ENCODE measurements at regions not wholly inside any gene's neighbourhood (a gene's known extent, or its start where the extent isn't known, plus 50 kb on each side); places are given as distances from the start of the nearest gene placed in this dataset.

DNA sequence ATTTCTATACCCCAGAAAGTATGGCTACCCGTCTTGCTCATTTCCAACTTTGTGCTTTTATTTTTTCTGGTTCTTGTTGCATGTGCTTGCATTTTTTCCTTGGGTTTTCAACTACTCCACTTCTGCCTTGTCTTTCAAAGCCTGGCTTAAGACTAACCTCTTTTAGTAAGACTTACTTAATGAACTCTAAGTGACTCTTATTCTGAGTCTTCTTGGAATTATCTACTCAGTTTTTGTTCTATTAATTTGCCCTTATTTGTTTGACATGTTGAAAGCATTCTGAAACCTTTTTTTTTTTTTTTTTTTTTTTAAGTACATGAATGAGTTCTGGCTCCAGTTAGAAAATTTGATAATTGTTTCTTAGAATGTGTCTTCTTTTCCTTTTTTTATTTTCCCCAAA lies 74.8 kb downstream of the SLIT2 start:
- no peak for FAIRE-seq
- TF ChIP-seq POU2F2 (IDR thresholded peaks at IDR 0.05; ENCODE audit: low read depth, low read length): no peak
- TF ChIP-seq POLR2A (IDR thresholded peaks at IDR 0.05; ENCODE audit: low read depth, low read length): no peak
- TF ChIP-seq SPI1 (IDR thresholded peaks at IDR 0.05; ENCODE audit: low read depth, low read length): no peak
- no peak for TF ChIP-seq PAX5 (IDR thresholded peaks at IDR 0.05; ENCODE audit: insufficient read depth, low read length, severe bottlenecking)
- no peak for TF ChIP-seq TAF1 (IDR thresholded peaks at IDR 0.05; ENCODE audit: low read depth, low read length)
- no peak for TF ChIP-seq POLR2AphosphoS5 (IDR thresholded peaks at IDR 0.05; ENCODE audit: low read depth, low read length)

DNA sequence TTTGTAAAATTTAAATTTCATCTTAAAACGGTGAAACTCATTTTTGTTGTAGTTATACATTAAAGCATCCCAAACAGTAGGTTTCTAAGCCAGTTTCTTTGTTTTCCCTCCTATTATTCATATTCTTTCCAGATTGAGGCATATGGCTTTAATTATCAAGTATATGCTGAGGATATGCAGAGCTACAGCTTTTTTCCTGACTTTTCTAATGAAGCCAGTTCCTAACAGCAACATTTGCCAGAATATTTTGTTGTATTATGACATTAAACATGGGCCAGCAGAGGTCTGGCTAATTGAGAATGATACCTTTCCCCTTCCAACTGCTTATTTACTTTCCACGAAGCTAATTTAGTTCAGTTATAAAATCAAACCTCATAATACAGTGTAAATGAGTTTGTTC lies 75.3 kb downstream of the SLIT2 start:
- no peak for DNase-seq (ENCODE audit: insufficient read length, low spot score)
- no peak for FAIRE-seq

More for the DNA sequence above, 74.8 kb downstream of the SLIT2 start:
- no peak for DNase-seq (ENCODE audit: insufficient read length, low spot score)

DNA sequence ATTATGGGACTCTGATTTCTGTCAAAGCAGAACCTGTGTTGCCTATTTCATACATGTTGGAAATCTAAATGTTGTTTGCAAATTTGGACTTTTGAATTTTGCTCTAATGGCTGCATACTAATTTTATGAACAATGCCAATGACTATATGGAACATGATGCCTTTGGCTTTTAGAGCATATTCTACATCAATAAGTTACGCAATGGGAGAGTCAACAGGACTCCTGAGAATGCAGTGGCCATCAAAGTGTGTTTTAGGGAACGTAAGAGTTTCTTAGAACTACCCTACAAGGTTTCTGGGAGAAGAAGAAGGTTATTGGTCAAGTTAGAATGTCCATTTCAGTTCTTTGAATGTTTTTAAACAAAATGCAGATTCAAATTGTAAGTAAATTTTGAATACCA lies 76.1 kb downstream of the SLIT2 start:
- no peak for TF ChIP-seq POLR2A (IDR thresholded peaks at IDR 0.05; ENCODE audit: low read depth, low read length)
- TF ChIP-seq POLR2AphosphoS5 (IDR thresholded peaks at IDR 0.05; ENCODE audit: low read depth, low read length): no peak
- no peak for TF ChIP-seq PAX5 (IDR thresholded peaks at IDR 0.05; ENCODE audit: insufficient read depth, low read length, severe bottlenecking)
- TF ChIP-seq POU2F2 (IDR thresholded peaks at IDR 0.05; ENCODE audit: low read depth, low read length): no peak
- no peak for TF ChIP-seq SPI1 (IDR thresholded peaks at IDR 0.05; ENCODE audit: low read depth, low read length)
- TF ChIP-seq TAF1 (IDR thresholded peaks at IDR 0.05; ENCODE audit: low read depth, low read length): no peak
- FAIRE-seq (no peak), DNase-seq (ENCODE audit: insufficient read length, low spot score) (no peak)

More for the DNA sequence above, 75.3 kb downstream of the SLIT2 start:
- TF ChIP-seq SPI1 (IDR thresholded peaks at IDR 0.05; ENCODE audit: low read depth, low read length): no peak
- TF ChIP-seq POU2F2 (IDR thresholded peaks at IDR 0.05; ENCODE audit: low read depth, low read length): no peak
- TF ChIP-seq POLR2AphosphoS5 (IDR thresholded peaks at IDR 0.05; ENCODE audit: low read depth, low read length): no peak
- no peak for TF ChIP-seq PAX5 (IDR thresholded peaks at IDR 0.05; ENCODE audit: insufficient read depth, low read length, severe bottlenecking)
- TF ChIP-seq TAF1 (IDR thresholded peaks at IDR 0.05; ENCODE audit: low read depth, low read length): no peak
- no peak for TF ChIP-seq POLR2A (IDR thresholded peaks at IDR 0.05; ENCODE audit: low read depth, low read length)

DNA sequence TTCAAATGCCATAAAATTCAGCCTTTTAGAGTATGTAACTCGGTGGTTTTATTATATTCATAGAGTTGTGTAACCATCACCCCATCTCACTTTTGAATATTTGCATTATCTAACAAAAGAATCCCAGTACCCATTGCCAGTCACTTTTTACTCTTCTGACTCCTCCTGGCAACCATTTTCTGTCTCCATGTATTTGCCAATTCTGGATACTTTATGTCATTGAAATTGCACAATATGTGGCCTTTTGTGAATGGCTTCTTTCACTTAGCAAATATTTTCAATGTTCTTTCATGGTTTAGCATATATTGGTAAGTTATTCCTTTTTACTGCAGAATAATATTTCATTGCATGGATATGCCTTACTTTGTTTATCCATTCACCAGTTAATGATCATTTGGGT lies 79.9 kb downstream of the SLIT2 start:
- FAIRE-seq (no peak), DNase-seq (ENCODE audit: insufficient read length, low spot score) (no peak)
- TF ChIP-seq SPI1 (IDR thresholded peaks at IDR 0.05; ENCODE audit: low read depth, low read length) (no peak), POLR2AphosphoS5 (IDR thresholded peaks at IDR 0.05; ENCODE audit: low read depth, low read length) (no peak), POLR2A (IDR thresholded peaks at IDR 0.05; ENCODE audit: low read depth, low read length) (no peak), PAX5 (IDR thresholded peaks at IDR 0.05; ENCODE audit: insufficient read depth, low read length, severe bottlenecking) (no peak), POU2F2 (IDR thresholded peaks at IDR 0.05; ENCODE audit: low read depth, low read length) (no peak), TAF1 (IDR thresholded peaks at IDR 0.05; ENCODE audit: low read depth, low read length) (no peak)

DNA sequence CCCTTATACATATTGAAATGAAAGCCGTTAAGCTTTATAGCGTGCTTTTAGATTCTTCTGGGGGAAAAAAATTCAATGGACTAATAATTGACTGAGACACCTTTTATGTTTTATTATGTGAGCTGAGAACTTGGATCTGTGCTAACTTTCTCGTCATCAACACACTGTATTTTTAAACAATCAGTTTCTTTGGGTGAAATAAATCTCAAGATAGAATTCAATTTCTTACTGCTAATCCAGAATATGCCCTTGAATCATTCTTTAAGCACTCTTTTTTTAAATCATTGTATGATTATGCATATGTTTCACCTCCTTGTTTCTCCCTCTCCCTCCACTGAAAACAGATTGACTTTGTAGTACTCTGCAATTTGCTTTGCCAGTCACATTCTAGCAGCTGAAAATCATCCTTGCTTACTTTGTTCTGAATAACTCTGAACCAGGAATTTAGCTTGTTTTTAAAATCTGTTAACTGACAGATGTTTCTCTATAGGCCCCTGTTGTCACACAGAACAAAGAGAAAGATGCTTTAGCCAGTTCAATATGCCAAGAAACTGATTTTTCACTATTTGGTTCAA lies 81.5 kb downstream of the SLIT2 start:
- DNase-seq (ENCODE audit: insufficient read length, low spot score) (no peak), FAIRE-seq (no peak)
- TF ChIP-seq TAF1 (IDR thresholded peaks at IDR 0.05; ENCODE audit: low read depth, low read length): no peak
- no peak for TF ChIP-seq SPI1 (IDR thresholded peaks at IDR 0.05; ENCODE audit: low read depth, low read length)
- TF ChIP-seq POLR2A (IDR thresholded peaks at IDR 0.05; ENCODE audit: low read depth, low read length): no peak
- no peak for TF ChIP-seq POU2F2 (IDR thresholded peaks at IDR 0.05; ENCODE audit: low read depth, low read length)
- no peak for TF ChIP-seq POLR2AphosphoS5 (IDR thresholded peaks at IDR 0.05; ENCODE audit: low read depth, low read length)
- no peak for TF ChIP-seq PAX5 (IDR thresholded peaks at IDR 0.05; ENCODE audit: insufficient read depth, low read length, severe bottlenecking)

DNA sequence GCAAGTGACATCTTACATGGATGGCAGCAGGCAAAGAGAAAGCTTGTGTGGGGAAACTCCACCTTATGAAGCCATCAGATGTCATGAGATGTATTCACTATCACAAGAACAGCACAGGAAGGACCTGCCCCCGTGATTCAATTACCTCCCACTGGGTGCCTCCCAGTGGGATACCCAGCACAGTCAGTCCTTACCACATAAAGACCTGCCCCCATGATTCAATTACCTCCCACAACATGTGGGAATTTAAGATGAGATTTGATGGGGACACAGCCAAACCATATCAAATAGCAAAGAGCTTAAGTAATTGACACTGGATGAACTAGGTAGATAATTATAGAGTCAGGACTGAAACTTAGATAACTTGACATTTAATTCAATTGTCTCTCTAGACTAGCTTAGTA lies 85.6 kb downstream of the SLIT2 start:
- no peak for TF ChIP-seq POU2F2 (IDR thresholded peaks at IDR 0.05; ENCODE audit: low read depth, low read length)
- TF ChIP-seq PAX5 (IDR thresholded peaks at IDR 0.05; ENCODE audit: insufficient read depth, low read length, severe bottlenecking): no peak
- no peak for TF ChIP-seq POLR2A (IDR thresholded peaks at IDR 0.05; ENCODE audit: low read depth, low read length)
- TF ChIP-seq POLR2AphosphoS5 (IDR thresholded peaks at IDR 0.05; ENCODE audit: low read depth, low read length): no peak
- TF ChIP-seq SPI1 (IDR thresholded peaks at IDR 0.05; ENCODE audit: low read depth, low read length): no peak
- TF ChIP-seq TAF1 (IDR thresholded peaks at IDR 0.05; ENCODE audit: low read depth, low read length): no peak
- FAIRE-seq: no peak
- no peak for DNase-seq (ENCODE audit: insufficient read length, low spot score)

DNA sequence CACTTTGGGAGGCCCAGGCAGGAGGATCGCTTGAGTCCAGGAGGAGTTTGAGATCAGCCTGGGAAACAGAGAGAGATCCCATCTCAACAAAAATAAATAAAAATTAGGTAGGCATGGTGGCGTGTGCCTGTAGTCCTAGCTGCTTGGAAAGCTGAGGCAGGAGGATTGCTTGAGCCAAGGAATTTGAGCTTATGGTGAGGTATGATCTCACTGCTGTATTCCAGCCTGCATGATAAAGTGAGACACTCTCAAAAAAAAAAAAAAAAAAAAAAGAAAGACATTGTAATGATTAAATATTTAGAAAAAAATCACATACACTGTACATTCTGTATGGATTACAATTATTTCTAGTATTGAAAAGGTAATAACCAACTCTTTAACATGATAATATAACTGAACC lies 87.1 kb downstream of the SLIT2 start:
- FAIRE-seq: no peak
- TF ChIP-seq TAF1 (IDR thresholded peaks at IDR 0.05; ENCODE audit: low read depth, low read length): no peak
- TF ChIP-seq POLR2AphosphoS5 (IDR thresholded peaks at IDR 0.05; ENCODE audit: low read depth, low read length): no peak
- TF ChIP-seq POU2F2 (IDR thresholded peaks at IDR 0.05; ENCODE audit: low read depth, low read length): no peak
- TF ChIP-seq SPI1 (IDR thresholded peaks at IDR 0.05; ENCODE audit: low read depth, low read length): no peak
- no peak for TF ChIP-seq PAX5 (IDR thresholded peaks at IDR 0.05; ENCODE audit: insufficient read depth, low read length, severe bottlenecking)
- no peak for TF ChIP-seq POLR2A (IDR thresholded peaks at IDR 0.05; ENCODE audit: low read depth, low read length)
- DNase-seq (ENCODE audit: insufficient read length, low spot score): no peak

DNA sequence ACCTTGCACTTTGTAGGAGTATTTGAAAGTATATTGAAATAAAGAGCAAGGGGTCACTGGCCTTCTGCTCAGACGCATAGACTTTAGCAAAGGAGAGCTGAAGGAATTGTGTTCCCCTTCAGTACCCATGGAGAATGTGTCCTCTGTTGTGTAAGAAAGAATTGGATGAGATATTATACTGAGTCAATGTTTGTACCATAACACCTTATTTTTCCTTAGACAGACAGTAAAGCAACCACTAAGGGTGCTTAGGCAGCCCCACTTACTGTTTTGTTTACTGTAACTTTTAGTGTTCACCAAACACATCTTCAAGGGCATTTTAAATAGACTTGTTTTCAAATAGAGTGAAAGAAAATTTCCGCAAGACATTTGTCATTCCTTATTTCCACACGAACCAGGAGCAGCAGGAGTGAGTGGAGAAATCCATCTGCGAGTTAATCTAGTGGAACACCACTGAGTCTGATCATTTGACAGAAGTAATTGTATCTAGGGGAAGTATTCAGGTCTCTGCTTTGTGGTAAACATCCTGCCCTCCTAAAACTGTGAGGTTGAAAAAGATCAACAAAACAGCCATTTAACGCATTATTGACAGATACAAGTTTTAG lies 89.5 kb downstream of the SLIT2 start:
- DNase-seq (ENCODE audit: insufficient read length, low spot score) (no peak), FAIRE-seq (no peak)
- no peak for TF ChIP-seq SPI1 (IDR thresholded peaks at IDR 0.05; ENCODE audit: low read depth, low read length)
- TF ChIP-seq TAF1 (IDR thresholded peaks at IDR 0.05; ENCODE audit: low read depth, low read length): no peak
- no peak for TF ChIP-seq POU2F2 (IDR thresholded peaks at IDR 0.05; ENCODE audit: low read depth, low read length)
- no peak for TF ChIP-seq PAX5 (IDR thresholded peaks at IDR 0.05; ENCODE audit: insufficient read depth, low read length, severe bottlenecking)
- TF ChIP-seq POLR2AphosphoS5 (IDR thresholded peaks at IDR 0.05; ENCODE audit: low read depth, low read length): no peak
- no peak for TF ChIP-seq POLR2A (IDR thresholded peaks at IDR 0.05; ENCODE audit: low read depth, low read length)

DNA sequence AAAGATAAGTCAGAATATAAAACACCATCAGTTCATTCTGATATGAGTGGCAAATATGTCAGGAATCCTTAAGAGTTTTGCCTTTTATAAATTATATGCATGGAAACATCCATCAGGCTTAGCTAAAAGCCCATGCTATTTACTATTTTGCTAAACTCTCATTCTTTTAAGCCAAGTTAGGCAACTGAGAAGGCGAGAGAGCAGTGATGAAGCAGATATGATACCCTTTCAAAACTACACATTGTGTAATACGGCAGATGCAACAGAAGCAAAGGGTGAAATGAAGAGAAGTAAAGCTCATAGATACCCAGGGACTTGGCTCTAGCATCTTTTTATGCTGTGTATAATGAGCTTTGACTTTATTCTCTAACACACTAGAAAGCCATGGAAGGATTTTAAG lies 95.8 kb downstream of the SLIT2 start:
- FAIRE-seq (no peak), DNase-seq (ENCODE audit: insufficient read length, low spot score) (no peak)
- no peak for TF ChIP-seq POLR2A (IDR thresholded peaks at IDR 0.05; ENCODE audit: low read depth, low read length)
- no peak for TF ChIP-seq TAF1 (IDR thresholded peaks at IDR 0.05; ENCODE audit: low read depth, low read length)
- no peak for TF ChIP-seq PAX5 (IDR thresholded peaks at IDR 0.05; ENCODE audit: insufficient read depth, low read length, severe bottlenecking)
- no peak for TF ChIP-seq POU2F2 (IDR thresholded peaks at IDR 0.05; ENCODE audit: low read depth, low read length)
- no peak for TF ChIP-seq SPI1 (IDR thresholded peaks at IDR 0.05; ENCODE audit: low read depth, low read length)
- TF ChIP-seq POLR2AphosphoS5 (IDR thresholded peaks at IDR 0.05; ENCODE audit: low read depth, low read length): no peak

Measured in GM12891 (cell line).